Mucosa of descending colon (tissue), 3 donors: ENCODE measurements at regions not wholly inside any gene's neighbourhood (a gene's known extent, or its start where the extent isn't known, plus 50 kb on each side); places are given as distances from the start of the nearest gene placed in this dataset.

ENCODE experiments used
- ATAC-seq: fragments of 200-7000 bp; cut with Tn5 transposase; one replicate; pipeline ENCODE4 v1.9.1; 2020; ENCODE audit warnings: mild to moderate bottlenecking, moderate library complexity
- DNase-seq, 3 donors: peaks; one replicate each; pipeline ENCODE4 v3.0.0-alpha.2; 2020
- H3K36me3 ChIP-seq: fragments of 200-600 bp; one replicate; pipeline ENCODE4 v1.8.0; 2021; ENCODE audit warnings: low read depth, mild to moderate bottlenecking
- H3K4me1 ChIP-seq: fragments of 200-600 bp; one replicate; pipeline ENCODE4 v1.8.0; 2021; ENCODE audit warnings: low read depth, mild to moderate bottlenecking
- H3K4me3 ChIP-seq: fragments of 200-600 bp; one replicate; pipeline ENCODE4 v1.8.0; 2021; ENCODE audit warnings: mild to moderate bottlenecking
- H3K9me3 ChIP-seq: fragments of 200-600 bp; one replicate; pipeline ENCODE4 v1.8.0; 2021; ENCODE audit warnings: mild to moderate bottlenecking
- intact Hi-C, 2 donors: fragments of 100-400 bp; cut with DNase I in 1 of 2; cut with micrococcal nuclease in 1 of 2; formaldehyde crosslinking; loops; one replicate each; pipeline versions ENCODE4 v1.11.0 to v1.11.1; 2022; cut with DNase I, micrococcal nuclease
- TF ChIP-seq, protein P1 (sequence below): fragments of 200-600 bp; IDR thresholded peaks from one replicate; pipeline ENCODE4 v1.8.0; 2022; ENCODE audit warnings: antibody characterized with exemption, mild to moderate bottlenecking
- donor health status: DM: no; HTN: no; CAD: no; lungs with moderate emphysema.
- donor health status: DM: no; HTN: no; CAD: no.
- donor health status: DM: no; HTN: yes; CAD: no.

DNA sequence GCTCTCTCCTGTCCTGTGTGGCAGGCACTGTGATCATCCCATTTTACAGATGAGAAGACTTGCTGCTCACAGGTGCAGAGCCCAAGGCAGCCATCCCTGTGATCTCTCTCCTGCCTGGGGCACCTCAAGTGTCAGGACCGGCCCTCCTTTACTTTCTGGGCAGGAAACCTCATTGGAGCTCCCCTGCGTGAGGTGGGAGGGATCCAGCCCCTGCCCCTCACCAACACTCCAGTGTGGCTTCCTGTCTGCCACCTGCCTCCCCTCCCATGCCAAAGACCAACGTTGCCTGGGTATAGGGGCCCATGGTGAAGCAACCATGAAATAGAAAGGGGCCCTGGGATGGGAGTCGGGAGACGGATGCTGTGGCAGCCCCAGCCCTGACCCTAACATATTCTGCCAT is 91.2 kb upstream of the MYL10 start:
- Histone ChIP-seq H3K36me3 (no peaks in the 10 kb centered on the region), H3K4me3 (no peak overlapping the region), H3K9me3 (no peaks in the 10 kb centered on the region), H3K4me1 (peaks cover 8% of the 10 kb centered on the region)
- intact Hi-C loops = no loop called here
- ATAC-seq = no peak
- TF ChIP-seq, protein P1, sequence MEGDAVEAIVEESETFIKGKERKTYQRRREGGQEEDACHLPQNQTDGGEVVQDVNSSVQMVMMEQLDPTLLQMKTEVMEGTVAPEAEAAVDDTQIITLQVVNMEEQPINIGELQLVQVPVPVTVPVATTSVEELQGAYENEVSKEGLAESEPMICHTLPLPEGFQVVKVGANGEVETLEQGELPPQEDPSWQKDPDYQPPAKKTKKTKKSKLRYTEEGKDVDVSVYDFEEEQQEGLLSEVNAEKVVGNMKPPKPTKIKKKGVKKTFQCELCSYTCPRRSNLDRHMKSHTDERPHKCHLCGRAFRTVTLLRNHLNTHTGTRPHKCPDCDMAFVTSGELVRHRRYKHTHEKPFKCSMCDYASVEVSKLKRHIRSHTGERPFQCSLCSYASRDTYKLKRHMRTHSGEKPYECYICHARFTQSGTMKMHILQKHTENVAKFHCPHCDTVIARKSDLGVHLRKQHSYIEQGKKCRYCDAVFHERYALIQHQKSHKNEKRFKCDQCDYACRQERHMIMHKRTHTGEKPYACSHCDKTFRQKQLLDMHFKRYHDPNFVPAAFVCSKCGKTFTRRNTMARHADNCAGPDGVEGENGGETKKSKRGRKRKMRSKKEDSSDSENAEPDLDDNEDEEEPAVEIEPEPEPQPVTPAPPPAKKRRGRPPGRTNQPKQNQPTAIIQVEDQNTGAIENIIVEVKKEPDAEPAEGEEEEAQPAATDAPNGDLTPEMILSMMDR = no peak
- no peak for DNase-seq

DNA sequence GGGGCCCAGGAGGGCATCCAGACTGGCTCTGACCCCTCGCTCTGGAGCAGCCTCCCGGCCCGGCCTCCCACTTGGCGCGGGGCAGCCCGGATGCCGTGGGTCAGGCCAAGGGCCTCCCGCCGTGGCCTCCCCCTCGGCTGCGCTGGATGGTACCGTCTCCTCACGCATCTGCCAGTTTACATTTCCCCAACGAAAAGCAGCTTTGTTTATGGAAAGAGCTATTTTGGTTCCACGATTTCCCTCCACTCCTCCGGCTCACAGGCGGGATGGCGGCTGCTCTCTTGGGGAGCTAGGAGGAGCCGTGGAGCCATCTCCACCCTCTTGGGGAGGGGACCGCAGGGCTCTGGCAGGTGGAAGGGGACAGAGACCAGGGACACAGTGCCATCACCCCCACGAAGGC is 93.2 kb upstream of the MYL10 start:
- Histone ChIP-seq H3K9me3 (no peaks in the 10 kb centered on the region), H3K4me3 (no peak overlapping the region), H3K4me1 (peaks cover 8% of the 10 kb centered on the region), H3K36me3 (no peaks in the 10 kb centered on the region)
- TF ChIP-seq, protein P1 = no peak
- DNase-seq (peak in 1 of 3 donors; percentile 32), ATAC-seq (no peak)
- intact Hi-C loops = no loop called here

DNA sequence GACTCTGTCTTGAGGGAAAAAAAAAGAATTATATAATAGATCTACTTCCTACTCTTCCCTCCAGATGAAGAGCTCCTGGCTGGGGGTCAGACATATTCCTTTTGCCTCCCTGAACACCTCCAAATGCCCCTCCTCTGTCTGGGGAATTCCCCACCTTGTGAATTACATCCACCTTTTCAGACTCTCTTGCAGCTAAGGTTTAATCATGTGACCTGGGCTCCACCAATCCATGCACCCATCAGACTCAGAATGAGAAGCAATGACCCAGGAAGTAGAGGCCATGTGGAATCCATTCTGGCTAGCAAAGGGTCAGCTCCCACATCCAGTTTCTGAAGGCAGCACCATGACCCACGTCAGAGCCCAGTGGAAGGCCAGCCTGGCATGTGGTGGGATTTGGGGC is 93.6 kb upstream of the CUX1 start:
- no peaks in the 10 kb centered on the region for H3K36me3 ChIP-seq
- H3K9me3 ChIP-seq = no peaks in the 10 kb centered on the region
- DNase-seq (no peak), ATAC-seq (no peak)
- TF ChIP-seq, protein P1 = no peak
- intact Hi-C loops = no loop called here
- peaks cover 6% of the 10 kb centered on the region for H3K4me1 ChIP-seq
- no peak overlapping the region for H3K4me3 ChIP-seq

DNA sequence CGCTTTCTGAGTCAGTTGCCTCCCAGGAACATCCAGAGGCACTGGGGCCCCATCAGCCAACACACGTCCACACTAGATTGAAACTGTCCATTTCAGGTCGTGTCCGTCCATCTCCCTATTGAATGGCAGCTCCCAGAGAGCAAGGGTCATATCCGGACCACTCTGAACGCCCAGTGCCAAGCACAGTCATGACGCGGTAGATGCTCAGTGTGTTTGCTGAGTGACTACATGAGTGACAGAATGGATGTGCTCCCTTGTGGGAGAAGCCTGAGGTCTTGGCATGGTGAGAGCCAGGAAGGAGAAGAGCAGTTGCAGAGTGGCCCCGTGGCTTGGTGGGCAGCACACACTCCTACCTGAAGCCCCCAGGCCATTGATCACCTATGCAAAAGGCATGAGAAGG is 92.5 kb upstream of the CUX1 start:
- TF ChIP-seq, protein P1 = no peak
- no peak for ATAC-seq
- no peaks in the 10 kb centered on the region for H3K9me3 ChIP-seq
- intact Hi-C loops = no loop called here
- peaks cover 17% of the 10 kb centered on the region for H3K4me1 ChIP-seq
- no peak overlapping the region for H3K4me3 ChIP-seq
- no peak for DNase-seq
- no peaks in the 10 kb centered on the region for H3K36me3 ChIP-seq

DNA sequence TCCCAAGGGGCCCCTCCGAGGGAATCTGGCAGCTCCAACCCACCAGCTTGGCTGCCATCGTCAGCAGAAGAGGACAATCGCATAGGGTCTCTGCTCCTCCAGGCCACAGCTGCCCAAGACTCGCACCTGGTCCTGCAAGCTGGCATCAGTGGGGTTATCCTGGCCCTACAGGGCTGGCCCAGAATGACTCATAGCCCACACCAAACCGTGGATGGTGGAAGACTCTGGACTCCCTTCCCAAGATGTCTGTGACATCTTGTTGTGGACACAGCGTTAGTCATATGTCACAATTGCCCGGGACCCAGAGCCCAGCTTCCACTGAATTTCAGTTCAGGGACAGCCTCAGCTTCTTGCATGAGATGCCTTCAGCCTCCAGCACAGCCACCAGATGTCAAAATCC is 91.5 kb upstream of the CUX1 start:
- ATAC-seq (no peak), DNase-seq (no peak)
- no peaks in the 10 kb centered on the region for H3K36me3 ChIP-seq
- TF ChIP-seq, protein P1 = no peak
- peaks cover 18% of the 10 kb centered on the region for H3K4me1 ChIP-seq
- no peak overlapping the region for H3K4me3 ChIP-seq
- intact Hi-C loops = no loop called here
- no peaks in the 10 kb centered on the region for H3K9me3 ChIP-seq

DNA sequence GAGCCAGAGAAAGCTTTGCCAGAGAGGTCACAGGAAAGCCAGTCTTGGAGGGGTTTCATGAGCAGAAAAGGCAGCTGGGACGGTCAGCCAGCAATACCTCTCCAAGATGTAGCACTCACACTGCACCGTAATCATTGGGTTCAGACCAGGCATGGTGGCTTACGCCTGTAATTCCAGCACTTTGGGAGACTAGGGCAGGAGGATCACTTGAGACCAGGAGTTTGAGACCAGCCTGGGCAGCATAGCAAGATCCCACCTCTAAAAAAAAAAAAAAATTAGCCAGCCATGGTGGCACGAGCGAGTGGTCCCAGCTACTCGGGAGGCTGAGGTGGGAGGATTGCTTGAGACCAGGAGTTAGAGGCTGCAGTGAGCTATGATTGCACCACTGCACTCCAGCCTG is 90.2 kb upstream of the CUX1 start:
- intact Hi-C loops = no loop called here
- ATAC-seq (no peak), DNase-seq (no peak)
- peaks cover 18% of the 10 kb centered on the region for H3K4me1 ChIP-seq
- no peaks in the 10 kb centered on the region for H3K9me3 ChIP-seq
- no peaks in the 10 kb centered on the region for H3K36me3 ChIP-seq
- no peak overlapping the region for H3K4me3 ChIP-seq
- TF ChIP-seq, protein P1 = no peak
